Panc1 (cell line): ENCODE measurements at regions not wholly inside any gene's neighbourhood (a gene's known extent, or its start where the extent isn't known, plus 50 kb on each side); places are given as distances from the start of the nearest gene placed in this dataset.

Experiments
- ATAC-seq: fragments of 200-7000 bp; cut with Tn5 transposase; 2 replicates; pipeline ENCODE4 v1.9.1; 2020; ENCODE audit warnings: mild to moderate bottlenecking, moderate library complexity
- BruUV-seq: library from RNA; stranded (reverse); fragments of 400-500 nt; replicated peaks from 2 replicates; lab custom pipeline; 2021; lab: Mats Ljungman, UMichigan
- CTCF ChIA-PET: fragments of 300-600 bp; sonication (Branson Sonifier 250); formaldehyde crosslinking; loops from one replicate; lab custom pipeline; 2022; ENCODE audit warnings: antibody characterized with exemption; lab: Charles Lee
- POLR2A ChIA-PET: fragments of 300-600 bp; sonication (Branson Sonifier 250); formaldehyde crosslinking; loops from one replicate; lab custom pipeline; 2022; ENCODE audit warnings: antibody characterized with exemption; lab: Charles Lee
- DNase-seq: peaks from one replicate; pipeline ENCODE4 v3.0.0-alpha.2; 2010; ENCODE audit warnings: low read depth, low spot score
- H3K27ac ChIP-seq: 2 replicates; pipeline ENCODE4 v1.5.1; 2011; ENCODE audit warnings: mild to moderate bottlenecking, low read length, inconsistent platforms
- H3K27me3 ChIP-seq: fragments of 200-500 bp; sonication (Bioruptor generic); 2 replicates; pipeline ENCODE4 v1.6.0; 2014; ENCODE audit warnings: low read length, inconsistent platforms; ENCODE audit not compliant: control insufficient read depth, insufficient read depth
- H3K36me3 ChIP-seq: fragments of 200-500 bp; sonication (Bioruptor generic); 2 replicates; pipeline ENCODE4 v1.5.1; 2014; ENCODE audit warnings: inconsistent platforms, mild to moderate bottlenecking, low read length, moderate library complexity; ENCODE audit not compliant: control insufficient read depth, insufficient read depth
- H3K4me1 ChIP-seq: 2 replicates; pipeline ENCODE4 v1.5.1; 2011; ENCODE audit warnings: inconsistent platforms, mild to moderate bottlenecking, low read length, moderate library complexity; ENCODE audit not compliant: control insufficient read depth, insufficient read depth
- H3K4me3 ChIP-seq, 2 experiments: 2 replicates each; pipeline ENCODE4 v1.5.1; 2011 to 2012; ENCODE audit warnings: low read depth in 2 of 2, low read length in 2 of 2, mild to moderate bottlenecking in 2 of 2, inconsistent platforms in 1 of 2, moderate library complexity in 1 of 2
- H3K9me3 ChIP-seq: fragments of 200-500 bp; sonication (Bioruptor generic); 2 replicates; pipeline ENCODE4 v1.5.1; 2014; ENCODE audit warnings: low read depth, mild to moderate bottlenecking, inconsistent platforms, low read length, moderate library complexity; ENCODE audit not compliant: control insufficient read depth, insufficient read depth
- CTCF ChIP-seq: fragments of 450-650 bp; IDR thresholded peaks from 2 replicates; pipeline ENCODE4 v1.5.1; 2017; ENCODE audit warnings: mild to moderate bottlenecking
- POLR2AphosphoS5 ChIP-seq: IDR thresholded peaks from 2 replicates; pipeline ENCODE4 v1.6.1; 2012; ENCODE audit warnings: mild to moderate bottlenecking, low read depth, low read length, moderate library complexity
- SIN3A ChIP-seq: IDR thresholded peaks from 2 replicates; pipeline ENCODE4 v1.6.1; 2012; ENCODE audit warnings: low read depth, mild to moderate bottlenecking, low read length, moderate library complexity, borderline replicate concordance; ENCODE audit not compliant: insufficient read depth
- TCF7L2 ChIP-seq: IDR thresholded peaks from 2 replicates; pipeline ENCODE4 v1.6.1; 2011; ENCODE audit warnings: mild to moderate bottlenecking, low read depth, low read length, inconsistent platforms
- in situ Hi-C: cut with HindIII; loops from 2 replicates; pipeline ENCODE4 v1.10.0; 2016; ENCODE audit warnings: low sequenced_read_pairs, low pct_unique_long_range_greater_than_20kb
- intact Hi-C: fragments of 100-400 bp; cut with micrococcal nuclease; formaldehyde crosslinking; loops from one replicate; pipeline ENCODE4 v1.10.0; 2022; ENCODE audit not compliant: unreplicated experiment
- TF ChIP-seq, protein P1 (sequence below), 2 experiments: IDR thresholded peaks; 2 replicates each; pipeline ENCODE4 v1.6.1; 2011 to 2012; ENCODE audit warnings: low read depth in 2 of 2, control low read depth in 1 of 2, low read length in 1 of 2, mild to moderate bottlenecking in 1 of 2, moderate library complexity in 1 of 2; ENCODE audit not compliant: insufficient read depth in 1 of 2

DNA sequence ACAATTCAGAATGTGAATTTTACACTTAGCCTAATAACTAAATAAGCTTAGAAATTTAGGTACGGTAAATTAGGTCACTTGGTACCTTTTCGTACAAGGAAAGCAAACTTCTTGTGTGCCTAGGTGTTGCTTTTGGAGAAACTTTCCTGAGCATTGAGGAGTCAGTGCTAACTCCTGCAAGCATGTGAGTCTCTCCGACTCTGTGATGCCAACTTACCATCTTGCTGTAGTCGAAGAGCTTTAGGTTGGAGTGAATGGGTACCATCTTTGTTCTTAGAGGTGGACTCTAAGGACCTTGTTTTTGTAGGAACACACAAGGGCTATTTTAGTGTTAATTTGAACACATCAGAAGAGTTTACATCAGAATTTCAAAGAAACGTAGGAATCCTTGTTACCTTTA lies 688.9 kb downstream of the USP25 start:
- POLR2A ChIA-PET: no interaction called here
- DNase-seq (no peak), ATAC-seq (no peak)
- Histone ChIP-seq H3K4me3 (no peak overlapping the region), H3K4me1 (peaks cover 3% of the 10 kb centered on the region; the same call in 1 of the 2 replicates), H3K36me3 (no peaks in the 10 kb centered on the region), H3K27ac (peak overlapping the region; percentile 70; the same call in 1 of the 2 replicates), H3K9me3 (no peaks in the 10 kb centered on the region), H3K27me3 (no peaks in the 10 kb centered on the region)
- in situ Hi-C loops: no loop called here
- no TSS peak for BruUV-seq
- CTCF ChIA-PET: interaction anchor here (0.7 kb wide), 1 partner anchor 20 kb away, joined by 4 read pairs; no protein-coding TSS in a partner anchor
- intact Hi-C loops: no loop called here
- TF ChIP-seq CTCF: no peak
- TF ChIP-seq TCF7L2: no peak
- no peak for TF ChIP-seq SIN3A
- TF ChIP-seq POLR2AphosphoS5: no peak
- TF ChIP-seq, protein P1, sequence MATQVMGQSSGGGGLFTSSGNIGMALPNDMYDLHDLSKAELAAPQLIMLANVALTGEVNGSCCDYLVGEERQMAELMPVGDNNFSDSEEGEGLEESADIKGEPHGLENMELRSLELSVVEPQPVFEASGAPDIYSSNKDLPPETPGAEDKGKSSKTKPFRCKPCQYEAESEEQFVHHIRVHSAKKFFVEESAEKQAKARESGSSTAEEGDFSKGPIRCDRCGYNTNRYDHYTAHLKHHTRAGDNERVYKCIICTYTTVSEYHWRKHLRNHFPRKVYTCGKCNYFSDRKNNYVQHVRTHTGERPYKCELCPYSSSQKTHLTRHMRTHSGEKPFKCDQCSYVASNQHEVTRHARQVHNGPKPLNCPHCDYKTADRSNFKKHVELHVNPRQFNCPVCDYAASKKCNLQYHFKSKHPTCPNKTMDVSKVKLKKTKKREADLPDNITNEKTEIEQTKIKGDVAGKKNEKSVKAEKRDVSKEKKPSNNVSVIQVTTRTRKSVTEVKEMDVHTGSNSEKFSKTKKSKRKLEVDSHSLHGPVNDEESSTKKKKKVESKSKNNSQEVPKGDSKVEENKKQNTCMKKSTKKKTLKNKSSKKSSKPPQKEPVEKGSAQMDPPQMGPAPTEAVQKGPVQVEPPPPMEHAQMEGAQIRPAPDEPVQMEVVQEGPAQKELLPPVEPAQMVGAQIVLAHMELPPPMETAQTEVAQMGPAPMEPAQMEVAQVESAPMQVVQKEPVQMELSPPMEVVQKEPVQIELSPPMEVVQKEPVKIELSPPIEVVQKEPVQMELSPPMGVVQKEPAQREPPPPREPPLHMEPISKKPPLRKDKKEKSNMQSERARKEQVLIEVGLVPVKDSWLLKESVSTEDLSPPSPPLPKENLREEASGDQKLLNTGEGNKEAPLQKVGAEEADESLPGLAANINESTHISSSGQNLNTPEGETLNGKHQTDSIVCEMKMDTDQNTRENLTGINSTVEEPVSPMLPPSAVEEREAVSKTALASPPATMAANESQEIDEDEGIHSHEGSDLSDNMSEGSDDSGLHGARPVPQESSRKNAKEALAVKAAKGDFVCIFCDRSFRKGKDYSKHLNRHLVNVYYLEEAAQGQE (IDR thresholded peaks at IDR 0.05; ENCODE audit: insufficient read depth in 1 of 2, low read depth in 2 of 2, low read length in 1 of 2): no peak

DNA sequence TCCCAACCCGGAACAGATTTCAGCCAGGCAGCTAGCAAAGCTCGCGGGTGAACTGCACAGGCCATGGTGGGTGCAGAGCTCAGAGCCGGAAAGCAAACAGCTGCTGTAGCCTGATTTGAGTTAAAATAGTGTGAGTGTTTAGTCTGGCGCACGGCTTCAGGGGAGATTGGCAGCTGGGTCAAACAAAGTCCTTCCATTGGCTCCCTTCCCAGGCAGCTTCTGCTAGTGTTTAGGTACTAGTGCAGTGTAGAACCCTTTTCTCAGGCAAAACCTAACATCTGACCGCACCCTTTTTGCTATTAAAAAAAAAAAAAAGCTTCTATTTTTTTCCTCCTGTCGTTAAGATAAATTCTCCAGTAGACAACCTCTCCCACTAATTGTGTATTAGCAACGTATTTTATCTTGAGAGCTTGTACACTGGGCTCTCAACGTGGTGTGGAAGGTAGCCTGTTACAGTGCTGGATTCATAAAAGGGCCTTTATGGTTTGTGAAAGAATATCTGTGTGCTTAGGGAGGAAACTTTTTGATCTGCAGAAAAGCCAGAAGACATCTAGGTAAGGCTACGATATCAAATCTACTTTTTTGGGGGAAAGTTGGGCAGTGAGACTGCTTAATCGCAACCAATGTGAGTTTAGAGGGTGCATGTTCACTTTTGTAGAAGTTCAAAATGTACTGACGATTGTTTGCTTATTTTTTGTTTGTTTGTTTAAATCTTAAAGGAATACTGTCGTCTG lies 689.6 kb downstream of the USP25 start:
- H3K27me3 ChIP-seq: no peaks in the 10 kb centered on the region
- in situ Hi-C loops: no loop called here
- H3K9me3 ChIP-seq: no peaks in the 10 kb centered on the region
- intact Hi-C loops: no loop called here
- ChIA-PET POLR2A (no interaction called here), CTCF (interaction anchor here (0.7 kb wide), 1 partner anchor 20 kb away, joined by 4 read pairs; no protein-coding TSS in a partner anchor)
- no peaks in the 10 kb centered on the region for H3K36me3 ChIP-seq
- no peak for TF ChIP-seq CTCF
- TF ChIP-seq, protein P1 (IDR thresholded peaks at IDR 0.05; ENCODE audit: insufficient read depth in 1 of 2, low read depth in 2 of 2, low read length in 1 of 2): no peak
- TF ChIP-seq TCF7L2: peak; percentile 70
- no peak for TF ChIP-seq POLR2AphosphoS5
- no peak for TF ChIP-seq SIN3A
- H3K4me3 ChIP-seq: peak overlapping the region; percentile 5 to 22; a peak in 2 of 4 replicates
- no TSS peak for BruUV-seq
- ATAC-seq: peak; percentile 63
- DNase-seq: no peak
- peak overlapping the region; percentile 70 for H3K27ac ChIP-seq
- peaks cover 3% of the 10 kb centered on the region; the same call in 1 of the 2 replicates for H3K4me1 ChIP-seq
